ENCODE measurements at regions not wholly inside any gene's neighbourhood (a gene's known extent, or its start where the extent isn't known, plus 50 kb on each side); places are given as distances from the start of the nearest gene placed in this dataset.

GRCh38 chr13:91228940-91229339 lies 118.5 kb upstream of the MIR17HG start:
- Histone ChIP-seq H3K9me3 (ENCODE audit: control insufficient read depth in 5 of 5, low read length in 5 of 5) (no peaks in the 10 kb centered on the region), H3K4me1 (ENCODE audit: control insufficient read depth in 5 of 5, insufficient read depth in 5 of 5, low read length in 5 of 5) (no peaks in the 10 kb centered on the region), H3K4me3 (ENCODE audit: low read depth in 1 of 5, low read length in 5 of 5) (no peak overlapping the region), H3K27ac (ENCODE audit: low read depth, low read length) (no peak overlapping the region), H3K9ac (ENCODE audit: low read length in 5 of 5) (no peak overlapping the region), H3K36me3 (ENCODE audit: control insufficient read depth in 5 of 5, insufficient read depth in 5 of 5, low read length in 5 of 5) (no peaks in the 10 kb centered on the region), H3K27me3 (ENCODE audit: control insufficient read depth in 5 of 5, insufficient read depth in 4 of 5, low read length in 5 of 5) (no peaks in the 10 kb centered on the region)

GRCh38 chr13:91232716-91233115 lies 114.8 kb upstream of the MIR17HG start:
- Histone ChIP-seq H3K9me3 (ENCODE audit: control insufficient read depth in 5 of 5, low read length in 5 of 5) (no peaks in the 10 kb centered on the region), H3K9ac (ENCODE audit: low read length in 5 of 5) (no peak overlapping the region), H3K27me3 (ENCODE audit: control insufficient read depth in 5 of 5, insufficient read depth in 4 of 5, low read length in 5 of 5) (no peaks in the 10 kb centered on the region)

GRCh38 chr13:91233291-91233690 lies 114.2 kb upstream of the MIR17HG start:
- no peak overlapping the region for H3K9ac ChIP-seq (ENCODE audit: low read length in 5 of 5)
- H3K36me3 ChIP-seq (ENCODE audit: control insufficient read depth in 5 of 5, insufficient read depth in 5 of 5, low read length in 5 of 5), result no peaks in the 10 kb centered on the region
- no peak overlapping the region for H3K27ac ChIP-seq (ENCODE audit: low read depth, low read length)
- no peak overlapping the region for H3K4me3 ChIP-seq (ENCODE audit: low read depth in 1 of 5, low read length in 5 of 5)
- no peaks in the 10 kb centered on the region for H3K4me1 ChIP-seq (ENCODE audit: control insufficient read depth in 5 of 5, insufficient read depth in 5 of 5, low read length in 5 of 5)
- no peaks in the 10 kb centered on the region for H3K9me3 ChIP-seq (ENCODE audit: control insufficient read depth in 5 of 5, low read length in 5 of 5)
- H3K27me3 ChIP-seq (ENCODE audit: control insufficient read depth in 5 of 5, insufficient read depth in 4 of 5, low read length in 5 of 5), result no peaks in the 10 kb centered on the region

More at GRCh38 chr13:91232716-91233115, 114.8 kb upstream of the MIR17HG start:
- no peaks in the 10 kb centered on the region for H3K36me3 ChIP-seq (ENCODE audit: control insufficient read depth in 5 of 5, insufficient read depth in 5 of 5, low read length in 5 of 5)
- H3K4me1 ChIP-seq (ENCODE audit: control insufficient read depth in 5 of 5, insufficient read depth in 5 of 5, low read length in 5 of 5), result no peaks in the 10 kb centered on the region
- H3K27ac ChIP-seq (ENCODE audit: low read depth, low read length), result no peak overlapping the region
- H3K4me3 ChIP-seq (ENCODE audit: low read depth in 1 of 5, low read length in 5 of 5), result no peak overlapping the region

GRCh38 chr13:91236182-91236581 lies 111.3 kb upstream of the MIR17HG start:
- no peaks in the 10 kb centered on the region for H3K4me1 ChIP-seq (ENCODE audit: control insufficient read depth in 5 of 5, insufficient read depth in 5 of 5, low read length in 5 of 5)
- H3K36me3 ChIP-seq (ENCODE audit: control insufficient read depth in 5 of 5, insufficient read depth in 5 of 5, low read length in 5 of 5), result no peaks in the 10 kb centered on the region
- H3K9me3 ChIP-seq (ENCODE audit: control insufficient read depth in 5 of 5, low read length in 5 of 5), result no peaks in the 10 kb centered on the region
- no peak overlapping the region for H3K27ac ChIP-seq (ENCODE audit: low read depth, low read length)
- no peak overlapping the region for H3K9ac ChIP-seq (ENCODE audit: low read length in 5 of 5)
- no peak overlapping the region for H3K4me3 ChIP-seq (ENCODE audit: low read depth in 1 of 5, low read length in 5 of 5)
- no peaks in the 10 kb centered on the region for H3K27me3 ChIP-seq (ENCODE audit: control insufficient read depth in 5 of 5, insufficient read depth in 4 of 5, low read length in 5 of 5)

GRCh38 chr13:91236921-91237320 lies 110.6 kb upstream of the MIR17HG start:
- Histone ChIP-seq H3K4me1 (ENCODE audit: control insufficient read depth in 5 of 5, insufficient read depth in 5 of 5, low read length in 5 of 5) (no peaks in the 10 kb centered on the region), H3K4me3 (ENCODE audit: low read depth in 1 of 5, low read length in 5 of 5) (no peak overlapping the region), H3K27ac (ENCODE audit: low read depth, low read length) (no peak overlapping the region), H3K36me3 (ENCODE audit: control insufficient read depth in 5 of 5, insufficient read depth in 5 of 5, low read length in 5 of 5) (no peaks in the 10 kb centered on the region), H3K9ac (ENCODE audit: low read length in 5 of 5) (no peak overlapping the region), H3K9me3 (ENCODE audit: control insufficient read depth in 5 of 5, low read length in 5 of 5) (no peaks in the 10 kb centered on the region), H3K27me3 (ENCODE audit: control insufficient read depth in 5 of 5, insufficient read depth in 4 of 5, low read length in 5 of 5) (no peaks in the 10 kb centered on the region)

- H3K4me1 ChIP-seq (ENCODE audit: control insufficient read depth in 5 of 5, insufficient read depth in 5 of 5, low read length in 5 of 5), result no peaks in the 10 kb centered on the region
- no peak overlapping the region for H3K4me3 ChIP-seq (ENCODE audit: low read depth in 1 of 5, low read length in 5 of 5)
- H3K9ac ChIP-seq (ENCODE audit: low read length in 5 of 5), result no peak overlapping the region
- no peak overlapping the region for H3K27ac ChIP-seq (ENCODE audit: low read depth, low read length)
- H3K27me3 ChIP-seq (ENCODE audit: control insufficient read depth in 5 of 5, insufficient read depth in 4 of 5, low read length in 5 of 5), result no peaks in the 10 kb centered on the region
- no peaks in the 10 kb centered on the region for H3K36me3 ChIP-seq (ENCODE audit: control insufficient read depth in 5 of 5, insufficient read depth in 5 of 5, low read length in 5 of 5)
- H3K9me3 ChIP-seq (ENCODE audit: control insufficient read depth in 5 of 5, low read length in 5 of 5), result no peaks in the 10 kb centered on the region
These were observed 109.5 kb upstream of the MIR17HG start for GRCh38 chr13:91238036-91238435.

- Histone ChIP-seq H3K27ac (ENCODE audit: low read depth, low read length) (no peak overlapping the region), H3K9me3 (ENCODE audit: control insufficient read depth in 5 of 5, low read length in 5 of 5) (no peaks in the 10 kb centered on the region), H3K36me3 (ENCODE audit: control insufficient read depth in 5 of 5, insufficient read depth in 5 of 5, low read length in 5 of 5) (no peaks in the 10 kb centered on the region), H3K4me1 (ENCODE audit: control insufficient read depth in 5 of 5, insufficient read depth in 5 of 5, low read length in 5 of 5) (no peaks in the 10 kb centered on the region), H3K27me3 (ENCODE audit: control insufficient read depth in 5 of 5, insufficient read depth in 4 of 5, low read length in 5 of 5) (no peaks in the 10 kb centered on the region), H3K9ac (ENCODE audit: low read length in 5 of 5) (no peak overlapping the region), H3K4me3 (ENCODE audit: low read depth in 1 of 5, low read length in 5 of 5) (no peak overlapping the region)
These were observed 107.1 kb upstream of the MIR17HG start for GRCh38 chr13:91240341-91240740.

- Histone ChIP-seq H3K27ac (ENCODE audit: low read depth, low read length) (no peak overlapping the region), H3K9me3 (ENCODE audit: control insufficient read depth in 5 of 5, low read length in 5 of 5) (no peaks in the 10 kb centered on the region), H3K9ac (ENCODE audit: low read length in 5 of 5) (no peak overlapping the region), H3K27me3 (ENCODE audit: control insufficient read depth in 5 of 5, insufficient read depth in 4 of 5, low read length in 5 of 5) (no peaks in the 10 kb centered on the region), H3K36me3 (ENCODE audit: control insufficient read depth in 5 of 5, insufficient read depth in 5 of 5, low read length in 5 of 5) (no peaks in the 10 kb centered on the region), H3K4me1 (ENCODE audit: control insufficient read depth in 5 of 5, insufficient read depth in 5 of 5, low read length in 5 of 5) (no peaks in the 10 kb centered on the region), H3K4me3 (ENCODE audit: low read depth in 1 of 5, low read length in 5 of 5) (no peak overlapping the region)
These were observed 106.1 kb upstream of the MIR17HG start for GRCh38 chr13:91241221-91241933.

GRCh38 chr13:91242652-91243051 lies 104.8 kb upstream of the MIR17HG start:
- Histone ChIP-seq H3K4me3 (ENCODE audit: low read depth in 1 of 5, low read length in 5 of 5) (no peak overlapping the region), H3K36me3 (ENCODE audit: control insufficient read depth in 5 of 5, insufficient read depth in 5 of 5, low read length in 5 of 5) (no peaks in the 10 kb centered on the region), H3K4me1 (ENCODE audit: control insufficient read depth in 5 of 5, insufficient read depth in 5 of 5, low read length in 5 of 5) (no peaks in the 10 kb centered on the region), H3K9me3 (ENCODE audit: control insufficient read depth in 5 of 5, low read length in 5 of 5) (no peaks in the 10 kb centered on the region), H3K9ac (ENCODE audit: low read length in 5 of 5) (no peak overlapping the region), H3K27me3 (ENCODE audit: control insufficient read depth in 5 of 5, insufficient read depth in 4 of 5, low read length in 5 of 5) (no peaks in the 10 kb centered on the region), H3K27ac (ENCODE audit: low read depth, low read length) (no peak overlapping the region)

GRCh38 chr13:91245288-91245687 lies 102.2 kb upstream of the MIR17HG start:
- H3K36me3 ChIP-seq (ENCODE audit: control insufficient read depth in 5 of 5, insufficient read depth in 5 of 5, low read length in 5 of 5), result no peaks in the 10 kb centered on the region
- no peaks in the 10 kb centered on the region for H3K27me3 ChIP-seq (ENCODE audit: control insufficient read depth in 5 of 5, insufficient read depth in 4 of 5, low read length in 5 of 5)
- H3K4me3 ChIP-seq (ENCODE audit: low read depth in 1 of 5, low read length in 5 of 5), result no peak overlapping the region
- H3K9me3 ChIP-seq (ENCODE audit: control insufficient read depth in 5 of 5, low read length in 5 of 5), result no peaks in the 10 kb centered on the region
- H3K9ac ChIP-seq (ENCODE audit: low read length in 5 of 5), result no peak overlapping the region
- no peak overlapping the region for H3K27ac ChIP-seq (ENCODE audit: low read depth, low read length)
- no peaks in the 10 kb centered on the region for H3K4me1 ChIP-seq (ENCODE audit: control insufficient read depth in 5 of 5, insufficient read depth in 5 of 5, low read length in 5 of 5)

Measured in subcutaneous abdominal adipose tissue (tissue), 5 donors.